HepG2 (cell line): ENCODE measurements at regions not wholly inside any gene's neighbourhood (a gene's known extent, or its start where the extent isn't known, plus 50 kb on each side); places are given as distances from the start of the nearest gene placed in this dataset.

Experiments used
- ATAC-seq: fragments of 200-7000 bp; cut with Tn5 transposase; 3 replicates; pipeline ENCODE4 v1.9.1; 2020; ENCODE audit warnings: mild to moderate bottlenecking, moderate library complexity
- BruUV-seq: library from RNA; stranded (reverse); fragments of 400-500 nt; replicated peaks from 2 replicates; lab custom pipeline; 2021; lab: Mats Ljungman, UMichigan
- CTCF ChIA-PET: fragments of 300-600 bp; formaldehyde crosslinking; extraction: SDS; loops from one replicate; lab custom pipeline; 2021; ENCODE audit warnings: low total read pairs, inconsistent platforms, low intra/inter-chr PET ratio; lab: Yijun Ruan, JAX
- POLR2A ChIA-PET: fragments of 350-600 bp; sonication (Branson Sonifier 250); formaldehyde crosslinking; loops from one replicate; lab custom pipeline; 2020; ENCODE audit warnings: antibody characterized with exemption, inconsistent platforms; lab: Yijun Ruan, JAX
- DNase-seq: peaks from one replicate; pipeline ENCODE4 v3.0.0-alpha.2; 2015; ENCODE audit warnings: low spot score
- FAIRE-seq: peaks from 3 replicates; lab custom pipeline; 2011; peaks lifted over from hg19 to GRCh38; lab: Jason Lieb, UNC
- H2AFZ ChIP-seq: one replicate; pipeline ENCODE4 v1.6.1; 2011; ENCODE audit warnings: low read length, inconsistent platforms
- H3K27ac ChIP-seq: fragments of 300-600 bp; 3 replicates; pipeline ENCODE4 v1.8.0; 2011; ENCODE audit warnings: mixed run types, mild to moderate bottlenecking, mixed read lengths, low read length, inconsistent platforms; ENCODE audit not compliant: insufficient read depth; ENCODE audit errors: extremely low read length
- H3K27me3 ChIP-seq, 2 experiments: fragments of 200-600 bp in 1 of 2; 2 replicates in 1 of 2; 3 replicates in 1 of 2; pipeline versions ENCODE4 v1.6.0 to v1.8.0; 2011; ENCODE audit warnings: low read length in 2 of 2, mild to moderate bottlenecking in 2 of 2, moderate library complexity in 2 of 2, inconsistent platforms in 1 of 2; ENCODE audit not compliant: insufficient read depth in 2 of 2, control insufficient read depth in 1 of 2
- H3K36me3 ChIP-seq, 2 experiments: fragments of 200-600 bp in 1 of 2; replicated peaks in 1 of 2; 2 replicates in 1 of 2; 3 replicates in 1 of 2; pipeline versions ENCODE4 v1.5.1 to v1.8.0; 2011; ENCODE audit warnings: low read length in 2 of 2, inconsistent platforms in 1 of 2; ENCODE audit not compliant: insufficient read depth in 2 of 2, control insufficient read depth in 1 of 2
- H3K4me1 ChIP-seq: 2 replicates; pipeline ENCODE4 v1.5.1; 2012; ENCODE audit warnings: low read length, inconsistent platforms; ENCODE audit not compliant: insufficient read depth
- H3K4me2 ChIP-seq: 2 replicates; pipeline ENCODE4 v1.6.0; 2011; ENCODE audit warnings: low read depth, low read length, inconsistent platforms
- H3K4me3 ChIP-seq, 3 experiments: fragments of 200-600 bp in 1 of 3; sonication (generic), shearing (Covaris generic) in 1 of 3; replicated peaks in 1 of 3; 2 replicates each; pipeline ENCODE4 v1.5.1; 2011 to 2016; ENCODE audit warnings: low read length in 3 of 3, inconsistent platforms in 2 of 3, low read depth in 2 of 3, mild to moderate bottlenecking in 2 of 3, control low read depth in 1 of 3, mixed read lengths in 1 of 3; ENCODE audit not compliant: insufficient read depth in 1 of 3
- H3K79me2 ChIP-seq: one replicate; pipeline ENCODE4 v1.6.1; 2011; ENCODE audit warnings: low read length, inconsistent platforms; ENCODE audit not compliant: insufficient read depth
- H3K9ac ChIP-seq: 2 replicates; pipeline ENCODE4 v1.6.0; 2011; ENCODE audit warnings: mild to moderate bottlenecking, low read depth, low read length, inconsistent platforms; ENCODE audit not compliant: insufficient read depth
- H3K9me3 ChIP-seq: 2 replicates; pipeline ENCODE4 v1.5.1; 2012; ENCODE audit warnings: mild to moderate bottlenecking, low read length
- H4K20me1 ChIP-seq: 2 replicates; pipeline ENCODE4 v1.6.0; 2011; ENCODE audit warnings: inconsistent platforms, mild to moderate bottlenecking, low read length, moderate library complexity; ENCODE audit not compliant: insufficient read depth
- FIP1L1 ChIP-seq: fragments of 200-400 bp; formaldehyde crosslinking; IDR thresholded peaks from 2 replicates; pipeline ENCODE4 v1.6.1; 2018; ENCODE audit warnings: low read depth, mild to moderate bottlenecking, low read length, moderate library complexity, borderline replicate concordance; ENCODE audit not compliant: insufficient read depth
- GABPB1 ChIP-seq: IDR thresholded peaks from 2 replicates; pipeline ENCODE4 v1.6.1; 2016; ENCODE audit warnings: mild to moderate bottlenecking, missing genetic modification reagents, moderate library complexity, missing compliant biosample characterization
- HMG20A ChIP-seq: IDR thresholded peaks from 2 replicates; pipeline ENCODE4 v1.6.1; 2016; ENCODE audit warnings: borderline replicate concordance
- HNF1B ChIP-seq: sonication (generic); formaldehyde crosslinking; IDR thresholded peaks from 2 replicates; pipeline ENCODE4 v1.5.1; 2020; ENCODE audit warnings: mild to moderate bottlenecking, moderate library complexity, missing genetic modification reagents
- JUNB ChIP-seq: sonication (generic); formaldehyde crosslinking; IDR thresholded peaks from 2 replicates; pipeline ENCODE4 v1.8.0; 2022; ENCODE audit warnings: missing genetic modification reagents, mild to moderate bottlenecking, borderline replicate concordance
- MAX ChIP-seq: IDR thresholded peaks from 2 replicates; pipeline ENCODE4 v1.6.1; 2012; ENCODE audit warnings: inconsistent platforms
- MAZ ChIP-seq, 2 experiments: sonication (generic) in 1 of 2; formaldehyde crosslinking in 1 of 2; IDR thresholded peaks; 2 replicates each; pipeline versions ENCODE4 v1.5.0 to v1.6.1; 2012 to 2020; ENCODE audit warnings: low read depth in 2 of 2, mild to moderate bottlenecking in 2 of 2, borderline replicate concordance in 1 of 2, improper control_type of control experiment in 1 of 2, low read length in 1 of 2, missing genetic modification reagents in 1 of 2, moderate library complexity in 1 of 2
- MEIS1 ChIP-seq: sonication (generic); formaldehyde crosslinking; IDR thresholded peaks from 2 replicates; pipeline ENCODE4 v1.9.0; 2021; ENCODE audit warnings: mild to moderate bottlenecking, missing genetic modification reagents, moderate library complexity, borderline replicate concordance
- NCOA1 ChIP-seq: sonication (generic); formaldehyde crosslinking; IDR thresholded peaks from 2 replicates; pipeline ENCODE4 v1.9.0; 2021; ENCODE audit warnings: missing genetic modification reagents
- NFYC ChIP-seq: IDR thresholded peaks from 2 replicates; pipeline ENCODE4 v1.6.1; 2016; ENCODE audit warnings: missing genetic modification reagents, missing compliant biosample characterization
- SALL1 ChIP-seq: sonication (generic); formaldehyde crosslinking; IDR thresholded peaks from 2 replicates; pipeline ENCODE4 v1.8.0; 2022; ENCODE audit warnings: mild to moderate bottlenecking, missing genetic modification reagents
- SPEN ChIP-seq: sonication (generic); formaldehyde crosslinking; IDR thresholded peaks from 2 replicates; pipeline ENCODE4 v1.5.1; 2020; ENCODE audit warnings: low read depth, mild to moderate bottlenecking, missing genetic modification reagents
- TFAP4 ChIP-seq: sonication (generic); IDR thresholded peaks from 2 replicates; pipeline ENCODE4 v1.6.1; 2016; ENCODE audit warnings: low read depth, borderline replicate concordance
- ZNF207 ChIP-seq: fragments of 450-650 bp; IDR thresholded peaks from 2 replicates; pipeline ENCODE4 v1.6.1; 2016; ENCODE audit warnings: antibody characterized with exemption, borderline replicate concordance
- ZNF431 ChIP-seq: sonication (generic); formaldehyde crosslinking; IDR thresholded peaks from 2 replicates; pipeline ENCODE4 v1.9.0; 2022; ENCODE audit warnings: missing genetic modification reagents, low read depth, mild to moderate bottlenecking, borderline replicate concordance
- ZNF770 ChIP-seq: sonication (generic); formaldehyde crosslinking; IDR thresholded peaks from 2 replicates; pipeline ENCODE4 v1.5.0; 2020; ENCODE audit warnings: mild to moderate bottlenecking, missing genetic modification reagents
- ZSCAN5A ChIP-seq: sonication (generic); formaldehyde crosslinking; IDR thresholded peaks from 2 replicates; pipeline ENCODE4 v1.8.0; 2022; ENCODE audit warnings: mild to moderate bottlenecking, missing genetic modification reagents, borderline replicate concordance
- WGBS: methylation state at CpG from one replicate; pipeline ENCODE4 v1.1.6; 2017; ENCODE audit warnings: low lambda C conversion rate; 5-methylcytosine and 5-hydroxymethylcytosine counted together
- in situ Hi-C: cut with HindIII; loops from 2 replicates; pipeline ENCODE4 v1.10.0; 2017; ENCODE audit warnings: low pct_unique_long_range_greater_than_20kb; ENCODE audit not compliant: extremely low pct_ligation_motif_present
- intact Hi-C: fragments of 100-400 bp; cut with micrococcal nuclease; formaldehyde crosslinking; loops from one replicate; pipeline ENCODE4 v1.10.0; 2022; ENCODE audit not compliant: unreplicated experiment

GRCh38 chr3:163563485-163563884 is 1514.8 kb downstream of the SI start (continued):
- no peak for TF ChIP-seq TFAP4
- no peak for TF ChIP-seq MAX
- TF ChIP-seq ZNF431 (CRISPR knock-in tag), result no peak
- TF ChIP-seq GABPB1 (CRISPR knock-in tag), result no peak
- TF ChIP-seq, all 625 proteins: peak for 0

GRCh38 chr3:163562625-163563024 is 1515.7 kb downstream of the SI start:
- POLR2A ChIA-PET, result no interaction called here
- Histone ChIP-seq H3K4me2 (no peak overlapping the region), H3K27me3 (no peaks in the 10 kb centered on the region), H2AFZ (no peak overlapping the region), H3K36me3 (no peaks in the 10 kb centered on the region), H3K27ac (no peak overlapping the region), H3K79me2 (no peaks in the 10 kb centered on the region), H4K20me1 (no peaks in the 10 kb centered on the region), H3K4me1 (no peaks in the 10 kb centered on the region), H3K4me3 (no peak overlapping the region), H3K9me3 (no peaks in the 10 kb centered on the region), H3K9ac (no peak overlapping the region)
- CTCF ChIA-PET, result no interaction called here
- in situ Hi-C loops, result no loop called here
- no TSS peak for BruUV-seq
- FAIRE-seq, result no peak
- intact Hi-C loops, result no loop called here
- DNase-seq, result no peak
- no peak for ATAC-seq
- 2% methylated on average over 2 of the region's 2 CpGs for WGBS
- TF ChIP-seq JUNB (CRISPR knock-in tag), result no peak
- no peak for TF ChIP-seq ZSCAN5A
- no peak for TF ChIP-seq ZNF207
- TF ChIP-seq NCOA1 (CRISPR knock-in tag), result no peak
- no peak for TF ChIP-seq SPEN (CRISPR knock-in tag)
- no peak for TF ChIP-seq HNF1B
- no peak for TF ChIP-seq MEIS1 (CRISPR knock-in tag)
- no peak for TF ChIP-seq FIP1L1
- TF ChIP-seq HMG20A (CRISPR knock-in tag), result no peak
- TF ChIP-seq SALL1, result no peak
- no peak for TF ChIP-seq NFYC (CRISPR knock-in tag)
- TF ChIP-seq ZNF770, result no peak
- TF ChIP-seq MAZ (IDR thresholded peaks at IDR 0.05; ENCODE audit: borderline replicate concordance, low read depth, low read length), result no peak
- TF ChIP-seq MAZ (CRISPR knock-in tag; IDR thresholded peaks at IDR 0.05; ENCODE audit: low read depth), result no peak
